CD14-positive monocyte (primary cell): ENCODE measurements at regions not wholly inside any gene's neighbourhood (a gene's known extent, or its start where the extent isn't known, plus 50 kb on each side); places are given as distances from the start of the nearest gene placed in this dataset.
A peak's percentile ranks its signal among the peaks of the same experiment; 100 is the strongest.

Source experiments
- DNase-seq, 3 donors: peaks; one replicate each; pipeline ENCODE4 v3.0.0-alpha.2; 2011 to 2022
- H2AFZ ChIP-seq: 2 replicates; pipeline ENCODE4 v1.6.0; 2012; ENCODE audit warnings: mild to moderate bottlenecking, low read depth, low read length, inconsistent platforms; ENCODE audit not compliant: insufficient read depth, poor library complexity, severe bottlenecking
- H3K27ac ChIP-seq, 2 donors: 1 replicate in 1 of 2; 2 replicates in 1 of 2; pipeline ENCODE4 v1.5.1; 2012 to 2013; ENCODE audit warnings: low read length in 2 of 2, control low read depth in 1 of 2, inconsistent platforms in 1 of 2, low read depth in 1 of 2, mild to moderate bottlenecking in 1 of 2
- H3K27me3 ChIP-seq, 2 donors: one replicate each; pipeline versions ENCODE4 v1.6.0 to v1.6.1; 2011 to 2013; ENCODE audit warnings: low read length in 2 of 2; ENCODE audit not compliant: control insufficient read depth in 2 of 2, insufficient read depth in 2 of 2
- H3K36me3 ChIP-seq, 2 donors: replicated peaks in 1 of 2; 1 replicate in 1 of 2; 2 replicates in 1 of 2; pipeline versions ENCODE4 v1.5.1 to v1.6.1; 2012 to 2013; ENCODE audit warnings: low read length in 2 of 2, control low read depth in 1 of 2, inconsistent platforms in 1 of 2, mild to moderate bottlenecking in 1 of 2; ENCODE audit not compliant: insufficient read depth in 2 of 2, control insufficient read depth in 1 of 2
- H3K4me1 ChIP-seq, 2 donors: 1 replicate in 1 of 2; 2 replicates in 1 of 2; pipeline versions ENCODE4 v1.5.1 to v1.6.1; 2012 to 2013; ENCODE audit warnings: low read length in 2 of 2, control low read depth in 1 of 2, inconsistent platforms in 1 of 2, mild to moderate bottlenecking in 1 of 2, moderate library complexity in 1 of 2; ENCODE audit not compliant: insufficient read depth in 2 of 2, control insufficient read depth in 1 of 2
- H3K4me2 ChIP-seq: replicated peaks from 2 replicates; pipeline ENCODE3; 2012; ENCODE audit warnings: low read length, moderate library complexity, mild to moderate bottlenecking; ENCODE audit not compliant: poor library complexity, severe bottlenecking; ENCODE audit errors: extremely low read depth
- H3K4me3 ChIP-seq, 3 experiments: fragments of 200-600 bp in 1 of 3; sonication (generic) in 1 of 3; replicated peaks in 1 of 3; 1 replicate in 2 of 3; 2 replicates in 1 of 3; pipeline ENCODE4 v1.5.1; 2011 to 2013; ENCODE audit warnings: low read length in 3 of 3, mild to moderate bottlenecking in 3 of 3, control low read depth in 2 of 3, low read depth in 2 of 3, inconsistent platforms in 1 of 3, moderate library complexity in 1 of 3
- H3K79me2 ChIP-seq: 2 replicates; pipeline ENCODE4 v1.6.0; 2012; ENCODE audit warnings: mild to moderate bottlenecking, control low read depth, inconsistent platforms, low read length, moderate library complexity; ENCODE audit not compliant: insufficient read depth
- H3K9ac ChIP-seq: 2 replicates; pipeline ENCODE4 v1.6.0; 2017; ENCODE audit warnings: low read length, mild to moderate bottlenecking; ENCODE audit not compliant: insufficient read depth, poor library complexity, severe bottlenecking
- H3K9me3 ChIP-seq, 2 donors: replicated peaks in 1 of 2; 1 replicate in 1 of 2; 2 replicates in 1 of 2; pipeline versions ENCODE4 v1.5.1 to v1.6.1; 2012 to 2013; ENCODE audit warnings: low read length in 2 of 2, control low read depth in 1 of 2; ENCODE audit not compliant: control insufficient read depth in 1 of 2, insufficient read depth in 1 of 2
- H4K20me1 ChIP-seq: 2 replicates; pipeline ENCODE4 v1.6.0; 2012; ENCODE audit warnings: mild to moderate bottlenecking, low read length, control low read depth, moderate library complexity; ENCODE audit not compliant: insufficient read depth
- H3K27ac Mint-ChIP-seq, 7 donors: one replicate each; pipeline ENCODE4 v1.8.0; 2020; ENCODE audit warnings: mild to moderate bottlenecking in 7 of 7, mixed read lengths in 7 of 7, moderate library complexity in 6 of 7, inconsistent platforms in 2 of 7
- H3K27me3 Mint-ChIP-seq, 3 donors: one replicate each; pipeline ENCODE4 v1.8.0; 2021 to 2022; ENCODE audit warnings: low read depth in 3 of 3, mild to moderate bottlenecking in 3 of 3, mixed read lengths in 3 of 3, moderate library complexity in 3 of 3, inconsistent platforms in 1 of 3
- H3K36me3 Mint-ChIP-seq, 2 donors: one replicate each; pipeline ENCODE4 v1.8.0; 2020; ENCODE audit warnings: mixed read lengths in 2 of 2, inconsistent platforms in 1 of 2, mild to moderate bottlenecking in 1 of 2
- H3K4me1 Mint-ChIP-seq: one replicate; pipeline ENCODE4 v1.8.0; 2020; ENCODE audit warnings: mild to moderate bottlenecking, mixed read lengths
- H3K4me3 Mint-ChIP-seq, 2 donors: one replicate each; pipeline ENCODE4 v1.8.0; 2020; ENCODE audit warnings: mild to moderate bottlenecking in 2 of 2, mixed read lengths in 2 of 2, moderate library complexity in 1 of 2
- H3K9me3 Mint-ChIP-seq, 7 donors: one replicate each; pipeline ENCODE4 v1.8.0; 2020 to 2022; ENCODE audit warnings: mixed read lengths in 7 of 7, mild to moderate bottlenecking in 6 of 7, moderate library complexity in 6 of 7, inconsistent platforms in 2 of 7
- WGBS: methylation state at CpG from one replicate; pipeline ENCODE4 v1.1.5; 2013; ENCODE audit warnings: missing lambda C conversion rate; ENCODE audit not compliant: insufficient coverage; 5-methylcytosine and 5-hydroxymethylcytosine counted together
- intact Hi-C, 2 donors: fragments of 100-400 bp; cut with micrococcal nuclease; formaldehyde crosslinking; loops; one replicate each; pipeline versions ENCODE4 v1.15.0 to v1.15.1; 2023
- TF ChIP-seq, protein P1 (sequence below): fragments of 200-600 bp; IDR thresholded peaks from one replicate; pipeline ENCODE4 v1.8.0; 2022; ENCODE audit warnings: antibody characterized with exemption, mild to moderate bottlenecking

- intact Hi-C loops, result no loop called here
- WGBS, result no CpG with 5 or more reads among the region's 2 CpGs
- no peaks in the 10 kb centered on the region for H3K36me3 ChIP-seq
- no peaks in the 10 kb centered on the region for H4K20me1 ChIP-seq
- H3K27me3 Mint-ChIP-seq, result peaks cover 0 to 2% (median 0%) of the 10 kb centered on the region in 3 donors
- DNase-seq, result no peak
- no peak overlapping the region for H3K4me2 ChIP-seq
- no peaks in the 10 kb centered on the region for H3K27me3 ChIP-seq
- H3K4me1 Mint-ChIP-seq, result no peaks in the 10 kb centered on the region
- H3K9me3 Mint-ChIP-seq, result peaks cover 0 to 6% (median 1%) of the 10 kb centered on the region in 7 donors
- no peak overlapping the region for H3K4me3 Mint-ChIP-seq
- no peaks in the 10 kb centered on the region for H3K4me1 ChIP-seq
- H3K27ac ChIP-seq, result no peak overlapping the region
- H3K79me2 ChIP-seq, result no peaks in the 10 kb centered on the region
- no peak overlapping the region for H3K27ac Mint-ChIP-seq
- TF ChIP-seq, protein P1, sequence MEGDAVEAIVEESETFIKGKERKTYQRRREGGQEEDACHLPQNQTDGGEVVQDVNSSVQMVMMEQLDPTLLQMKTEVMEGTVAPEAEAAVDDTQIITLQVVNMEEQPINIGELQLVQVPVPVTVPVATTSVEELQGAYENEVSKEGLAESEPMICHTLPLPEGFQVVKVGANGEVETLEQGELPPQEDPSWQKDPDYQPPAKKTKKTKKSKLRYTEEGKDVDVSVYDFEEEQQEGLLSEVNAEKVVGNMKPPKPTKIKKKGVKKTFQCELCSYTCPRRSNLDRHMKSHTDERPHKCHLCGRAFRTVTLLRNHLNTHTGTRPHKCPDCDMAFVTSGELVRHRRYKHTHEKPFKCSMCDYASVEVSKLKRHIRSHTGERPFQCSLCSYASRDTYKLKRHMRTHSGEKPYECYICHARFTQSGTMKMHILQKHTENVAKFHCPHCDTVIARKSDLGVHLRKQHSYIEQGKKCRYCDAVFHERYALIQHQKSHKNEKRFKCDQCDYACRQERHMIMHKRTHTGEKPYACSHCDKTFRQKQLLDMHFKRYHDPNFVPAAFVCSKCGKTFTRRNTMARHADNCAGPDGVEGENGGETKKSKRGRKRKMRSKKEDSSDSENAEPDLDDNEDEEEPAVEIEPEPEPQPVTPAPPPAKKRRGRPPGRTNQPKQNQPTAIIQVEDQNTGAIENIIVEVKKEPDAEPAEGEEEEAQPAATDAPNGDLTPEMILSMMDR, result no peak
- H3K36me3 Mint-ChIP-seq, result no peaks in the 10 kb centered on the region
- no peak overlapping the region for H3K9ac ChIP-seq
- H3K4me3 ChIP-seq, result no peak overlapping the region
- H2AFZ ChIP-seq, result no peak overlapping the region
- no peaks in the 10 kb centered on the region for H3K9me3 ChIP-seq
Observed at GRCh38 chrX:113634565-113634964, 793.9 kb upstream of the AMOT start.

DNA sequence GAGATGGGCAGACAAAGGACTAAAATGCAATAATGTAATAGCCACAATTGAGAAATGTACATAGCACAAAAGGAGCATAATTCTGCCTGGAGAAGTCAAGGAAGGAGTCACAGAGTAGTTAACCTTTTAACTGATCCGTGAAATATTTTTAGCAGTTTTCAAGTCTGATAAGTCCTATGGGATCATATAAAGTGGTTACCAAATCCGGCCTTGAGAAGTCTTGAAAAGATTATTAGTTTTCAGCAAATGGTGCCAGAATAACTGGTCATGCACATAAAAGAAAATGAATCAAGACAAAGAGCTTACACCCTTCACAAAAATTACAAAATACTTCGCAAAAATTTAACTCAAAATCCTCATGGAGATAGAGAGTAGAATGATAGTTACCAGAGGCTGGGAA is 788.7 kb upstream of the AMOT start:
- Histone ChIP-seq H2AFZ (no peak overlapping the region), H3K4me2 (no peak overlapping the region), H3K9ac (no peak overlapping the region), H3K27me3 (no peaks in the 10 kb centered on the region), H3K79me2 (no peaks in the 10 kb centered on the region), H3K4me3 (no peak overlapping the region), H3K9me3 (peaks cover 4 to 5% of the 10 kb centered on the region in 2 donors), H4K20me1 (no peaks in the 10 kb centered on the region), H3K27ac (no peak overlapping the region), H3K36me3 (no peaks in the 10 kb centered on the region), H3K4me1 (no peaks in the 10 kb centered on the region)
- no peaks in the 10 kb centered on the region for H3K36me3 Mint-ChIP-seq
- WGBS, result 100% methylated on average over 1 of the region's 3 CpGs
- no peak for DNase-seq
- TF ChIP-seq, protein P1, result no peak
- H3K27ac Mint-ChIP-seq, result peak overlapping the region in 1 of 7 donors; percentile 34
- no peak overlapping the region for H3K4me3 Mint-ChIP-seq
- peaks cover 0 to 2% (median 0%) of the 10 kb centered on the region in 3 donors for H3K27me3 Mint-ChIP-seq
- peaks cover 0 to 7% (median 2%) of the 10 kb centered on the region in 7 donors for H3K9me3 Mint-ChIP-seq
- no peaks in the 10 kb centered on the region for H3K4me1 Mint-ChIP-seq
- intact Hi-C loops, result no loop called here
